AG04450 (cell line): ENCODE measurements at regions not wholly inside any gene's neighbourhood (a gene's known extent, or its start where the extent isn't known, plus 50 kb on each side); places are given as distances from the start of the nearest gene placed in this dataset.
"Not testable (repeated sequence)": the region's sequence is repeated elsewhere in the genome, so short reads cannot be mapped to it uniquely, and the experiment has no call there.

Source experiments
- CTCF ChIA-PET: fragments of 300-600, 350-600 bp; formaldehyde crosslinking; extraction: SDS; loops from one replicate; lab custom pipeline; 2022; ENCODE audit warnings: antibody characterized with exemption, inconsistent platforms; lab: Charles Lee
- POLR2A ChIA-PET: fragments of 350-600 bp; formaldehyde crosslinking; extraction: SDS; loops from one replicate; lab custom pipeline; 2021; ENCODE audit warnings: antibody characterized with exemption, inconsistent platforms; lab: Yijun Ruan, JAX
- DNase-seq: peaks from one replicate; pipeline ENCODE4 v3.0.0-alpha.2; 2011; ENCODE audit warnings: low read depth, low spot score
- H3K27ac ChIP-seq: one replicate; pipeline ENCODE4 v1.5.1; 2012; ENCODE audit warnings: low read depth, low read length, control low read depth
- H3K27me3 ChIP-seq: one replicate; pipeline ENCODE4 v1.6.0; 2012; ENCODE audit warnings: low read length; ENCODE audit not compliant: control insufficient read depth, insufficient read depth
- H3K4me3 ChIP-seq: 2 replicates; pipeline ENCODE4 v1.5.1; 2011; ENCODE audit warnings: mild to moderate bottlenecking, low read depth, low read length, control low read depth
- H3K9me3 ChIP-seq: 2 replicates; pipeline ENCODE4 v1.5.1; 2012; ENCODE audit warnings: low read length; ENCODE audit not compliant: control insufficient read depth, insufficient read depth
- TF ChIP-seq, protein P1 (sequence below): IDR thresholded peaks from 2 replicates; pipeline ENCODE4 v1.5.1; 2011; ENCODE audit warnings: low read depth, low read length, control low read depth, inconsistent platforms

DNA sequence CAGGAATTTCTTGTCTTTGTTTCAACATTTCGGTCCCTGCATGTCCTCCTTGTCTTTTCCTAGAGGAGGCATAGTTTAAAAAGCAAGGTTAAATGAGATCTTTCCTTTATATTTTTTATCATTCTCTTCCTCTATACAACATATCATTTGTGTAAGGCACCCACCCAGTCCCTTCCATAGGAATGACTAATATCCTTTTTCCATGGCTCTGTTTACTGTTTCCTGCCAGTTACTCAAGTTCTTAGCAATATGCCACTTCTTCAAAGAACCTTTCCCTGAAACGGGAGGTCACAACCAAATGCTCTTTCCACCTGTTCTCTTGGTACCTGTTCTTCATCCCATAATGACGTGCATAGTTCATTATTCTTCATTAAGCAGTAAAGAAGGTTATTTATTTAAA is 1237.1 kb upstream of the GOT2 start:
- H3K27me3 ChIP-seq = no peaks in the 10 kb centered on the region
- H3K9me3 ChIP-seq = no peaks in the 10 kb centered on the region; the same call in none of the 2 replicates
- ChIA-PET CTCF (no interaction called here), POLR2A (no interaction called here)
- H3K27ac ChIP-seq = no peak overlapping the region
- no peak overlapping the region for H3K4me3 ChIP-seq
- DNase-seq = no peak
- TF ChIP-seq, protein P1, sequence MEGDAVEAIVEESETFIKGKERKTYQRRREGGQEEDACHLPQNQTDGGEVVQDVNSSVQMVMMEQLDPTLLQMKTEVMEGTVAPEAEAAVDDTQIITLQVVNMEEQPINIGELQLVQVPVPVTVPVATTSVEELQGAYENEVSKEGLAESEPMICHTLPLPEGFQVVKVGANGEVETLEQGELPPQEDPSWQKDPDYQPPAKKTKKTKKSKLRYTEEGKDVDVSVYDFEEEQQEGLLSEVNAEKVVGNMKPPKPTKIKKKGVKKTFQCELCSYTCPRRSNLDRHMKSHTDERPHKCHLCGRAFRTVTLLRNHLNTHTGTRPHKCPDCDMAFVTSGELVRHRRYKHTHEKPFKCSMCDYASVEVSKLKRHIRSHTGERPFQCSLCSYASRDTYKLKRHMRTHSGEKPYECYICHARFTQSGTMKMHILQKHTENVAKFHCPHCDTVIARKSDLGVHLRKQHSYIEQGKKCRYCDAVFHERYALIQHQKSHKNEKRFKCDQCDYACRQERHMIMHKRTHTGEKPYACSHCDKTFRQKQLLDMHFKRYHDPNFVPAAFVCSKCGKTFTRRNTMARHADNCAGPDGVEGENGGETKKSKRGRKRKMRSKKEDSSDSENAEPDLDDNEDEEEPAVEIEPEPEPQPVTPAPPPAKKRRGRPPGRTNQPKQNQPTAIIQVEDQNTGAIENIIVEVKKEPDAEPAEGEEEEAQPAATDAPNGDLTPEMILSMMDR = no peak

DNA sequence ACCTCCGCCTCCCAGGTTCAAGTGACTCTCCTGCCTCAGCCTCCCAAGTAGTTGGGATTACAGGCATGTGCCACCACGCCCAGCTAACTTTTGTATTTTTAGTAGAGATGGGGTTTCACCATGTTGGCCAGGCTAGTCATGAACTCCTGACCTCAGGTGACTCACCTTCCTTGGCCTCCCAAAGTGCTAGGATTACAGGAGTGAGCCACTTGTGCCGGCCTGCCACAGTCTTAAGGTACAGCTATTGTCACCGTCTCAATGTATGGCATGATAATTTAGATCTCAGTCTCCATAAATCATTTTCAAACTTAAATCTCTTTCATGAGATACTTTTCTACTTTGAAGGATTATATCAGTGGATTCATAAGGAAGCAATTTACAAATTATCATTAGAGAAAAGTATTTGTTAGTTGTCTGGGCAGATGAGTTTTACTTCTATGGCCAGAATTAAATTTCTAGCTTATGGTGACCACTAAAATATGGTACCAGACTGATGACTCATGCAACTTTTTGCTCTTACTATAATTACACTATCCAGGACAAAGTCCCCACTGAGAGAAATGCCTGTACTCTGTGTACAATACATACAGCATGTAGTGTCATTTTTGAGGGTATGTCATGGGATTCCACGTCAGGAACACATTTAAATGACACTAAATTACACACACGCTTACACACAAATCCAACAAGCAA is 1230.3 kb upstream of the GOT2 start:
- Histone ChIP-seq H3K4me3 (no peak overlapping the region), H3K27ac (no peak overlapping the region), H3K27me3 (no peaks in the 10 kb centered on the region), H3K9me3 (peaks cover 3% of the 10 kb centered on the region; the same call in 1 of the 2 replicates)
- no peak for DNase-seq
- ChIA-PET POLR2A (no interaction called here), CTCF (no interaction called here)
- TF ChIP-seq, protein P1 = no peak

DNA sequence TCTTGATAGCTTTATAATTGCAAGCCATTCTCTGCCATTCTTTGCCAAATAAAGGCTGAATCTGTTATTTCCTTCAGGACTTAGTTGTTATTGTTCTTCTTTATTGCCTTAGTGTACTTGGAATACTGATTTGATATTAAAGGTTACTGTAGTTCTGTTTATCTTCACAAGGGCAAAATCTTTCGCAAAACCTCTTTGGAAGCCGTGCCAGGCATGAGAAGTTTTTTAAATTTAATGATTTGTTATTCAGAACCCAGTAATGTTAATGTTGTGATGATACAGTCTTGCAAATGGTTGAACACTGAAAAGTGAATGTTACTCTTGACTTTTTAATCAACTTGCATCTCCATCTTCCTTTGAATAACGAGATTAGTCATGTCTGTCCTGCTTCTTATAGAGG is 1225.2 kb upstream of the GOT2 start:
- Histone ChIP-seq H3K9me3 (peaks cover 3% of the 10 kb centered on the region; the same call in 1 of the 2 replicates), H3K27me3 (no peaks in the 10 kb centered on the region), H3K4me3 (no peak overlapping the region), H3K27ac (no peak overlapping the region)
- TF ChIP-seq, protein P1 = no peak
- no peak for DNase-seq
- CTCF ChIA-PET = no interaction called here
- POLR2A ChIA-PET = no interaction called here

DNA sequence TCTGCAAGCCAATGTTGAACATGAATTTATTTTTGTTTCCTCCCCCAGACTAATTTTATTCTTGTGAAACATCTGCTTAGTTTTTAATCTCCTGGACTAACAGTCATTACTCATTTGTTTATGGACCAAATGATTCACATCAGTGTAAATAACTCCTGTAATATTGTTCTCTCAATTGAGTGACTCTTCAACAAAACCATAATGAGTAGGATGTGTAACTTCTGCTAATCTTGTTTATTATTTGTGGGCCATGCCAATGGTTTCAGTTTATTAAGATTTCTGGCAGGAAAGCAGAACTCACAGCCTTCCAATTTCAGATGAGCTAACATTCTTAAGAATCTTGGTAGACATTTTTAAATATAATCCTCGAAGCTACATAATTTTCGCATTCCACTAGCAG is 1216.3 kb upstream of the GOT2 start:
- TF ChIP-seq, protein P1 = no peak
- H3K27ac ChIP-seq = no peak overlapping the region
- ChIA-PET POLR2A (no interaction called here), CTCF (no interaction called here)
- no peak overlapping the region for H3K4me3 ChIP-seq
- no peaks in the 10 kb centered on the region; the same call in 1 of the 2 replicates for H3K9me3 ChIP-seq
- no peaks in the 10 kb centered on the region for H3K27me3 ChIP-seq
- DNase-seq = no peak

DNA sequence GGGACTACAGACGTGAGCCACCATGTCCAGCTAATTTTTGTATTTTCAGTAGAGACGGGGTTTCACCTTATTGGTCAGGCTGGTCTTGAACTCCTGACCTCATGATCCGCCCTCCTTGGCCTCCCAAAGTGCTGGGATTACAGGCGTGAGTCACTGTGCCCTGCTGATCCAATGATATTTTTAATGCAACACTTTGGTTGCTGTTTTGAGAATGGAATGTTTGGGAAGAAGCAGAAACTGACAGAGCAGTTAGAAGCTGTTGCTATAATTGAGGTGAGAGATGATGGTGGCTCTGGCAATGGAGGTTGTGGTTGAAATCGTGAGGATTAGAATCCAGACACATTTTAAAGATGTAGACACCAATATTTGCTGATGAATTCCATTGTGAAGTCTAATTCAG is 1209.9 kb upstream of the GOT2 start:
- H3K9me3 ChIP-seq, H3K27me3 ChIP-seq, CTCF ChIA-PET, DNase-seq, H3K4me3 ChIP-seq, POLR2A ChIA-PET, H3K27ac ChIP-seq: not testable (repeated sequence)
